ENCODE measurements at regions not wholly inside any gene's neighbourhood (a gene's known extent, or its start where the extent isn't known, plus 50 kb on each side); places are given as distances from the start of the nearest gene placed in this dataset.

DNA sequence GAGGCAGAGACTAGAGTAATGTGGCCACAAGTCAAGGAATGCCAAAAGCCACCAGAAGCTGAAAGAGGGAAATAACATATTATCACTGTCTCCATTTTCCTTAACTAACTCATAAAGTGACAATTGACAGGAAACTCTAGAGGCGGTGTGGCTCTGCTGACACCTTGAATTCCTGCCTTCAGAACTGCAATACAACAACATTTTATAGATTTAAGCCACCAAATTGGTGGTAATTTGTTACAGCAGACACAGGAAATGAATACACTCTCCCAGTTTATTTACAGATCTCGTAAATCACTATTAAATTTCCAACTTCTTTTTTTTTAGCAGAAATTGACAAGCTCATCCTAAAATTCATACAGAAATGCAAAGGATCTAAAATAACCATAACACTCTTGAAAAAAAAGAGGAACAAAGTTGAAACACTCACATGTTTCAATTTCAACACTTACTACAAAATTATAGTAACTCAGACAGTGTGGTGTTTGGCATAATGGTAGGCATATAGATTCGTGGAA lies 449.9 kb downstream of the OTOL1 start:
- Histone ChIP-seq H3K9ac (ENCODE audit: low read length) (no peak overlapping the region), H3K4me1 (ENCODE audit: low read length) (peaks cover 13% of the 10 kb centered on the region), H3K4me3 (ENCODE audit: low read length) (no peak overlapping the region), H3K36me3 (replicated peaks; ENCODE audit: low read depth, low read length) (no peaks in the 10 kb centered on the region), H3K27ac (ENCODE audit: low read length) (no peak overlapping the region), H3K79me2 (ENCODE audit: low read length) (no peaks in the 10 kb centered on the region), H3K9me3 (ENCODE audit: insufficient read depth, low read length) (no peaks in the 10 kb centered on the region), H2AFZ (ENCODE audit: low read depth, low read length) (no peak overlapping the region), H3K27me3 (ENCODE audit: low read depth, low read length) (no peaks in the 10 kb centered on the region), H4K20me1 (ENCODE audit: insufficient read depth, low read length) (no peaks in the 10 kb centered on the region), H3K4me2 (ENCODE audit: low read length) (no peak overlapping the region)
- no peak for TF ChIP-seq EZH2phosphoT487 (IDR thresholded peaks at IDR 0.05; ENCODE audit: low read depth)
- TF ChIP-seq, protein P1, sequence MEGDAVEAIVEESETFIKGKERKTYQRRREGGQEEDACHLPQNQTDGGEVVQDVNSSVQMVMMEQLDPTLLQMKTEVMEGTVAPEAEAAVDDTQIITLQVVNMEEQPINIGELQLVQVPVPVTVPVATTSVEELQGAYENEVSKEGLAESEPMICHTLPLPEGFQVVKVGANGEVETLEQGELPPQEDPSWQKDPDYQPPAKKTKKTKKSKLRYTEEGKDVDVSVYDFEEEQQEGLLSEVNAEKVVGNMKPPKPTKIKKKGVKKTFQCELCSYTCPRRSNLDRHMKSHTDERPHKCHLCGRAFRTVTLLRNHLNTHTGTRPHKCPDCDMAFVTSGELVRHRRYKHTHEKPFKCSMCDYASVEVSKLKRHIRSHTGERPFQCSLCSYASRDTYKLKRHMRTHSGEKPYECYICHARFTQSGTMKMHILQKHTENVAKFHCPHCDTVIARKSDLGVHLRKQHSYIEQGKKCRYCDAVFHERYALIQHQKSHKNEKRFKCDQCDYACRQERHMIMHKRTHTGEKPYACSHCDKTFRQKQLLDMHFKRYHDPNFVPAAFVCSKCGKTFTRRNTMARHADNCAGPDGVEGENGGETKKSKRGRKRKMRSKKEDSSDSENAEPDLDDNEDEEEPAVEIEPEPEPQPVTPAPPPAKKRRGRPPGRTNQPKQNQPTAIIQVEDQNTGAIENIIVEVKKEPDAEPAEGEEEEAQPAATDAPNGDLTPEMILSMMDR (IDR thresholded peaks at IDR 0.05; ENCODE audit: low read depth, low read length): no peak

DNA sequence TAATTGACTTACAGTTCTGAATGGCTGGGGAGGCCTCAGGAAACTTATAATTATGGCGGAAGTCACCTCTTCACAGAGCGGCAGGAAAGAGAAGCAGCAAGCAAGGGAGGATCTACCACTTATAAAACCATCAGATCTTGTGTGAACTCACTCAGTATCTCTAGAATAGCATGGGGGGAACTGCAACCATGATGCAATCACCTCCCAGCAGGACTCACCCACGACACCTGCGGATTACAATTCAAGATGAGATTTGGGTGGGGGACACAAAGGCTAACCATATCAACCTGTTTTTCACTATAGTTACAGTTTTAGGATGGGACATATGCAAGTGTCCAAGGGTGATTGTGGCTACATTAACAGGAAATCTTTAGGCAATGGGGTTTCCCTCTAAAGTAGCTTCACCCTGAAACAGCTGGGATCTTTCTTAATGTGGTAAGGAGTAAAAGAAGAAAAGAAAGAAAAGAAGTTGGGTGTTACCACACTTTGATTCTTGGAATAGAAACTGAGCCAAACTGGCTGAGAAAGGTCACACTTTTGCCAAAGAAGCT lies 453.8 kb downstream of the OTOL1 start:
- Histone ChIP-seq H3K79me2 (ENCODE audit: low read length) (no peaks in the 10 kb centered on the region), H3K27ac (ENCODE audit: low read length) (no peak overlapping the region), H3K9ac (ENCODE audit: low read length) (no peak overlapping the region), H3K4me3 (ENCODE audit: low read length) (no peak overlapping the region), H3K4me2 (ENCODE audit: low read length) (no peak overlapping the region), H4K20me1 (ENCODE audit: insufficient read depth, low read length) (no peaks in the 10 kb centered on the region), H2AFZ (ENCODE audit: low read depth, low read length) (no peak overlapping the region), H3K27me3 (ENCODE audit: low read depth, low read length) (no peaks in the 10 kb centered on the region), H3K9me3 (ENCODE audit: insufficient read depth, low read length) (no peaks in the 10 kb centered on the region), H3K36me3 (replicated peaks; ENCODE audit: low read depth, low read length) (no peaks in the 10 kb centered on the region), H3K4me1 (ENCODE audit: low read length) (peaks cover 13% of the 10 kb centered on the region)
- TF ChIP-seq, protein P1 (IDR thresholded peaks at IDR 0.05; ENCODE audit: low read depth, low read length): no peak
- no peak for TF ChIP-seq EZH2phosphoT487 (IDR thresholded peaks at IDR 0.05; ENCODE audit: low read depth)

DNA sequence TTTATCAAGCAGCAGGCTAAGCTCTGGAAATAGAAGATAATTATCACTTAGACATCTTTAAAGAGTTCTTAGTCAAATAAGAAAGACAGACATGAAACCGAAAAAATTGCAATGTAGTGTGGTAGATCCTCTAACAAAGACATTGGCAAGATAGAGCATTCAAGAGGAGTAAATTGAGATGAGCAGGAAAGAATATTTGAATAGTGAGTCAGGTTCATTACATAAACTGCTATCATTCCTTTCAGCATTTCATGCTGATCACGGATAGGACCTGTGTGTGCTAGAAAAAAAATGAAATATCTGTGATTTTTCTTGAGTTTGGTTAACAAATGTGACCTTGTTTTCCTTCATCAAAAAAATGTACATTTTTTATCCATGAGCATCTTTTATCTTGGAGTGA lies 460.9 kb downstream of the OTOL1 start:
- Histone ChIP-seq H3K27me3 (ENCODE audit: low read depth, low read length) (no peaks in the 10 kb centered on the region), H3K4me1 (ENCODE audit: low read length) (no peaks in the 10 kb centered on the region), H3K4me3 (ENCODE audit: low read length) (no peak overlapping the region), H3K27ac (ENCODE audit: low read length) (no peak overlapping the region), H2AFZ (ENCODE audit: low read depth, low read length) (no peak overlapping the region), H3K4me2 (ENCODE audit: low read length) (no peak overlapping the region), H3K36me3 (replicated peaks; ENCODE audit: low read depth, low read length) (no peaks in the 10 kb centered on the region), H3K9me3 (ENCODE audit: insufficient read depth, low read length) (no peaks in the 10 kb centered on the region), H3K9ac (ENCODE audit: low read length) (no peak overlapping the region), H3K79me2 (ENCODE audit: low read length) (no peaks in the 10 kb centered on the region), H4K20me1 (ENCODE audit: insufficient read depth, low read length) (no peaks in the 10 kb centered on the region)
- TF ChIP-seq EZH2phosphoT487 (IDR thresholded peaks at IDR 0.05; ENCODE audit: low read depth): no peak
- TF ChIP-seq, protein P1 (IDR thresholded peaks at IDR 0.05; ENCODE audit: low read depth, low read length): no peak

DNA sequence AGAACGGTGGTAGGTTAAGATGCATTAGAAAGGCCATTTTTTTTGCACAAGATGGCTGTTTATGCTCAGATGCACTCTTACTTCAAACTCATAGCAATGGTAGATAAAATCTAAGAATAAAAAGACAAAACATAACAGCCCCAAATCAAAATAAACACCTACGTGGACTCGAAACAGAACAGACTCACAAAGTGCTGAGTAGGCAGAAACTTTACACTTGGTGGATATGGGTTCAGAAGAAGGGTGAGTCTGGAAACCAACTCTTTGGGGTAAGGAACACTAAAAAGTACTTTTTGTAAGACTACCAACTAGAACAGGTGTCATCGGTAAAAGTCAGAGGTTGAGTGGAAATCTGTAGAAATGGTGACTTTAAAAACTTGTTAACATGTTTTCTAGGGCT lies 468.2 kb downstream of the OTOL1 start:
- no peaks in the 10 kb centered on the region for H3K27me3 ChIP-seq (ENCODE audit: low read depth, low read length)
- H4K20me1 ChIP-seq (ENCODE audit: insufficient read depth, low read length): no peaks in the 10 kb centered on the region
- H3K4me1 ChIP-seq (ENCODE audit: low read length): no peaks in the 10 kb centered on the region
- no peaks in the 10 kb centered on the region for H3K9me3 ChIP-seq (ENCODE audit: insufficient read depth, low read length)
- no peak overlapping the region for H3K9ac ChIP-seq (ENCODE audit: low read length)
- H3K4me2 ChIP-seq (ENCODE audit: low read length): no peak overlapping the region
- no peak overlapping the region for H3K27ac ChIP-seq (ENCODE audit: low read length)
- H2AFZ ChIP-seq (ENCODE audit: low read depth, low read length): no peak overlapping the region
- H3K36me3 ChIP-seq (replicated peaks; ENCODE audit: low read depth, low read length): no peaks in the 10 kb centered on the region
- H3K79me2 ChIP-seq (ENCODE audit: low read length): no peaks in the 10 kb centered on the region
- TF ChIP-seq, protein P1 (IDR thresholded peaks at IDR 0.05; ENCODE audit: low read depth, low read length): no peak
- H3K4me3 ChIP-seq (ENCODE audit: low read length): no peak overlapping the region

Measured in OCI-LY3 (cell line).